DMS53 (cell line): ENCODE measurements at regions not wholly inside any gene's neighbourhood (a gene's known extent, or its start where the extent isn't known, plus 50 kb on each side); places are given as distances from the start of the nearest gene placed in this dataset.

ENCODE experiments used
- DNase-seq: peaks from one replicate; lab custom pipeline; 2025; lab: John Stamatoyannopoulos, UW

GRCh38 chr12:92493816-92494215, 209.0 kb upstream of the PLEKHG7 start:
- DNase-seq, result no peak

GRCh38 chr12:92492995-92493394, 209.8 kb upstream of the PLEKHG7 start:
- no peak for DNase-seq

GRCh38 chr12:92492291-92492690, 210.5 kb upstream of the PLEKHG7 start:
- no peak for DNase-seq

- DNase-seq, result no peak
Observed at GRCh38 chr12:92489781-92490180, 213.0 kb upstream of the PLEKHG7 start.

GRCh38 chr12:92488735-92489134, 214.1 kb upstream of the PLEKHG7 start:
- no peak for DNase-seq

- DNase-seq, result no peak
Observed at GRCh38 chr12:92487138-92487485, 215.7 kb upstream of the PLEKHG7 start.

GRCh38 chr12:92486443-92487137, 216.2 kb upstream of the PLEKHG7 start:
- no peak for DNase-seq

- no peak for DNase-seq
Observed at GRCh38 chr12:92485351-92486348, 217.1 kb upstream of the PLEKHG7 start.

GRCh38 chr12:92482599-92482998, 220.2 kb upstream of the PLEKHG7 start:
- DNase-seq, result no peak

- no peak for DNase-seq
Observed at GRCh38 chr12:92481066-92481465, 221.7 kb upstream of the PLEKHG7 start.

- DNase-seq, result peak; percentile 9
Observed at GRCh38 chr12:92478692-92479091, 224.1 kb upstream of the PLEKHG7 start.

GRCh38 chr12:92476844-92477243, 225.9 kb upstream of the PLEKHG7 start:
- no peak for DNase-seq

- DNase-seq, result no peak
Observed at GRCh38 chr12:92473564-92473963, 229.2 kb upstream of the PLEKHG7 start.

GRCh38 chr12:92472201-92472600, 230.6 kb upstream of the PLEKHG7 start:
- DNase-seq, result peak; percentile 28

- no peak for DNase-seq
Observed at GRCh38 chr12:92471551-92471950, 231.2 kb upstream of the PLEKHG7 start.

GRCh38 chr12:92470608-92471021, 232.2 kb upstream of the PLEKHG7 start:
- DNase-seq, result no peak

- no peak for DNase-seq
Observed at GRCh38 chr12:92469837-92470236, 233.0 kb upstream of the PLEKHG7 start.

GRCh38 chr12:92468358-92469020, 234.3 kb upstream of the PLEKHG7 start:
- no peak for DNase-seq

- peak; percentile 20 for DNase-seq
Observed at GRCh38 chr12:92467886-92468285, 234.9 kb upstream of the PLEKHG7 start.

GRCh38 chr12:92466391-92467305, 236.1 kb upstream of the PLEKHG7 start:
- DNase-seq, result peak; percentile 74

GRCh38 chr12:92465786-92466295, 236.9 kb upstream of the PLEKHG7 start:
- DNase-seq, result no peak
